HL-60 (cell line): ENCODE measurements at regions not wholly inside any gene's neighbourhood (a gene's known extent, or its start where the extent isn't known, plus 50 kb on each side); places are given as distances from the start of the nearest gene placed in this dataset.

Experiments
- GABPA ChIP-seq: IDR thresholded peaks from 2 replicates; pipeline ENCODE4 v1.6.1; 2012; ENCODE audit warnings: low read depth
- POLR2AphosphoS5 ChIP-seq: IDR thresholded peaks from 2 replicates; pipeline ENCODE4 v1.6.1; 2012; ENCODE audit warnings: low read depth
- SPI1 ChIP-seq: IDR thresholded peaks from 2 replicates; pipeline ENCODE4 v1.6.1; 2012; ENCODE audit warnings: low read depth, mild to moderate bottlenecking, borderline replicate concordance
- TF ChIP-seq, protein P1 (sequence below): IDR thresholded peaks from one replicate; pipeline ENCODE4 v1.5.1; 2011; ENCODE audit warnings: low read length, control low read depth, inconsistent platforms; ENCODE audit not compliant: insufficient read depth
- TF ChIP-seq, protein P2 (sequence below): IDR thresholded peaks from 2 replicates; pipeline ENCODE4 v1.6.1; 2012; ENCODE audit warnings: low read depth; ENCODE audit not compliant: insufficient replicate concordance

DNA sequence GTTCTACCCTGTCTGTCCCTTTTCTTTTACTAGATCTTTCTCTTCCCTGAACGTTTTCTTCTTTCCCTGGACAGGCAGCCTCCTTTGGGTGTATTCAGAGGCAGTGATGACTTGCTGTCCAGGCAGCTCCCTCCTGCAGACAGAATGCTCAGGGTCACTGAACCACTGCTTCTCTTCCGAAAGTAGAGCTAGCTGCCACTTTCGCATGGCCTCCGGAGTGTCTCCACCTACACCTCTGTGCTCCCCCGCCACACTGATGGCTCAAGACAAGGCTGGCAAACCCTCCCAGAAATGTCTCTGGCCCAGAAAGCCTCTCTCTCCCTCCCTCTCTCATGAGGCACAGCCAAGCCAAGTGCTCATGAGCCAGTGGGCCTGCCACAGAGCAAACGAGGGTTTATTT is 207.8 kb downstream of the CDRT15L2 start:
- TF ChIP-seq, protein P1, sequence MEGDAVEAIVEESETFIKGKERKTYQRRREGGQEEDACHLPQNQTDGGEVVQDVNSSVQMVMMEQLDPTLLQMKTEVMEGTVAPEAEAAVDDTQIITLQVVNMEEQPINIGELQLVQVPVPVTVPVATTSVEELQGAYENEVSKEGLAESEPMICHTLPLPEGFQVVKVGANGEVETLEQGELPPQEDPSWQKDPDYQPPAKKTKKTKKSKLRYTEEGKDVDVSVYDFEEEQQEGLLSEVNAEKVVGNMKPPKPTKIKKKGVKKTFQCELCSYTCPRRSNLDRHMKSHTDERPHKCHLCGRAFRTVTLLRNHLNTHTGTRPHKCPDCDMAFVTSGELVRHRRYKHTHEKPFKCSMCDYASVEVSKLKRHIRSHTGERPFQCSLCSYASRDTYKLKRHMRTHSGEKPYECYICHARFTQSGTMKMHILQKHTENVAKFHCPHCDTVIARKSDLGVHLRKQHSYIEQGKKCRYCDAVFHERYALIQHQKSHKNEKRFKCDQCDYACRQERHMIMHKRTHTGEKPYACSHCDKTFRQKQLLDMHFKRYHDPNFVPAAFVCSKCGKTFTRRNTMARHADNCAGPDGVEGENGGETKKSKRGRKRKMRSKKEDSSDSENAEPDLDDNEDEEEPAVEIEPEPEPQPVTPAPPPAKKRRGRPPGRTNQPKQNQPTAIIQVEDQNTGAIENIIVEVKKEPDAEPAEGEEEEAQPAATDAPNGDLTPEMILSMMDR: no peak
- TF ChIP-seq, protein P2, sequence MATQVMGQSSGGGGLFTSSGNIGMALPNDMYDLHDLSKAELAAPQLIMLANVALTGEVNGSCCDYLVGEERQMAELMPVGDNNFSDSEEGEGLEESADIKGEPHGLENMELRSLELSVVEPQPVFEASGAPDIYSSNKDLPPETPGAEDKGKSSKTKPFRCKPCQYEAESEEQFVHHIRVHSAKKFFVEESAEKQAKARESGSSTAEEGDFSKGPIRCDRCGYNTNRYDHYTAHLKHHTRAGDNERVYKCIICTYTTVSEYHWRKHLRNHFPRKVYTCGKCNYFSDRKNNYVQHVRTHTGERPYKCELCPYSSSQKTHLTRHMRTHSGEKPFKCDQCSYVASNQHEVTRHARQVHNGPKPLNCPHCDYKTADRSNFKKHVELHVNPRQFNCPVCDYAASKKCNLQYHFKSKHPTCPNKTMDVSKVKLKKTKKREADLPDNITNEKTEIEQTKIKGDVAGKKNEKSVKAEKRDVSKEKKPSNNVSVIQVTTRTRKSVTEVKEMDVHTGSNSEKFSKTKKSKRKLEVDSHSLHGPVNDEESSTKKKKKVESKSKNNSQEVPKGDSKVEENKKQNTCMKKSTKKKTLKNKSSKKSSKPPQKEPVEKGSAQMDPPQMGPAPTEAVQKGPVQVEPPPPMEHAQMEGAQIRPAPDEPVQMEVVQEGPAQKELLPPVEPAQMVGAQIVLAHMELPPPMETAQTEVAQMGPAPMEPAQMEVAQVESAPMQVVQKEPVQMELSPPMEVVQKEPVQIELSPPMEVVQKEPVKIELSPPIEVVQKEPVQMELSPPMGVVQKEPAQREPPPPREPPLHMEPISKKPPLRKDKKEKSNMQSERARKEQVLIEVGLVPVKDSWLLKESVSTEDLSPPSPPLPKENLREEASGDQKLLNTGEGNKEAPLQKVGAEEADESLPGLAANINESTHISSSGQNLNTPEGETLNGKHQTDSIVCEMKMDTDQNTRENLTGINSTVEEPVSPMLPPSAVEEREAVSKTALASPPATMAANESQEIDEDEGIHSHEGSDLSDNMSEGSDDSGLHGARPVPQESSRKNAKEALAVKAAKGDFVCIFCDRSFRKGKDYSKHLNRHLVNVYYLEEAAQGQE: no peak
- TF ChIP-seq POLR2AphosphoS5 (no peak), GABPA (no peak), SPI1 (no peak)
